Lower leg skin (tissue), 3 donors: ENCODE measurements at regions not wholly inside any gene's neighbourhood (a gene's known extent, or its start where the extent isn't known, plus 50 kb on each side); places are given as distances from the start of the nearest gene placed in this dataset.

Experiments
- POLR2A ChIP-seq, 2 donors: fragments of 450-650 bp; IDR thresholded peaks; one replicate each; pipeline ENCODE4 v1.6.1; 2016 to 2017; ENCODE audit warnings: antibody characterized with exemption in 2 of 2, mild to moderate bottlenecking in 1 of 2, moderate library complexity in 1 of 2
- TF ChIP-seq, protein P1 (sequence below), 3 donors: fragments of 450-650 bp; IDR thresholded peaks; one replicate each; pipeline ENCODE4 v1.5.1; 2016; ENCODE audit warnings: antibody characterized with exemption in 3 of 3, mild to moderate bottlenecking in 3 of 3, moderate library complexity in 2 of 3

DNA sequence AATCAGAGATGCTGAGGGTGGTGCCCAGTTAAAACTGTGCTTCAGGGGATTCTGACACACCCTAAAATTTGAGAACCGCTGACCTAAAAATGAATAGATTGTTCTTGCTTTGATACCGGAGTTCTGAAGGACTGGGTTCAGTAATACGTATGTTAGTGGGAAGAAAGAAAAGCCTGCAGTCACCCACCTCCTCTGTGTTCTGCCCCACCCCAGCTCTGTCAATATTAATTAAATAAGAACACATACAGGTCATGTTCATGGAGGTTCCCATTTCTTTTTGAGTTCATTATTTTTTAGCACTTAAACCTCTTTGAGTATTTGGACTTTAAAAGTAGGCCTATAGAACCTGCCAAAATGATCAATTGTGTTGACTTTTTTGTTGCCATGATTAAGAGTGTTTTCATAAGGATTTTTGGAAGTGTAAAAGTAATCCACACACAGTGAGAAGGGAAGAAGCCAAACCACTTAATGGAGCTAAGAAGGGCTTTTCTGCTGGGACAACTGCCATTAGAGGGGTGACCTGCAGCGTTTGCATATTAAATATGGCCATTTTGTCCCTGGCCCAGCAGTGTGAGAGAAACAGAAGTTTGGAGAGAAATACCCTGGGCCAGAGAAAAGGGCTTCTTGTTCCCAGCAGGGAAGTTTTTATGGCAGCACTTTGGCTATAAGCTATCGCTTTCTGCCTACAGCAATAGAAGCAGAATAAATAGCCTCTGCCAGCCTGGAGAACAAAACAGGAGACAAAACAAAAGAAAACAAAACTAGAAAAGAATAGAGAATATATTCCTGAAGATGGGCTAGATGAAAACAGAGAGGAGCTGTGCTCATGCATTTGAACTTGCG, 80.7 kb upstream of the RNF152 start:
- TF ChIP-seq POLR2A (IDR thresholded peaks at IDR 0.05) = no peak
- TF ChIP-seq, protein P1, sequence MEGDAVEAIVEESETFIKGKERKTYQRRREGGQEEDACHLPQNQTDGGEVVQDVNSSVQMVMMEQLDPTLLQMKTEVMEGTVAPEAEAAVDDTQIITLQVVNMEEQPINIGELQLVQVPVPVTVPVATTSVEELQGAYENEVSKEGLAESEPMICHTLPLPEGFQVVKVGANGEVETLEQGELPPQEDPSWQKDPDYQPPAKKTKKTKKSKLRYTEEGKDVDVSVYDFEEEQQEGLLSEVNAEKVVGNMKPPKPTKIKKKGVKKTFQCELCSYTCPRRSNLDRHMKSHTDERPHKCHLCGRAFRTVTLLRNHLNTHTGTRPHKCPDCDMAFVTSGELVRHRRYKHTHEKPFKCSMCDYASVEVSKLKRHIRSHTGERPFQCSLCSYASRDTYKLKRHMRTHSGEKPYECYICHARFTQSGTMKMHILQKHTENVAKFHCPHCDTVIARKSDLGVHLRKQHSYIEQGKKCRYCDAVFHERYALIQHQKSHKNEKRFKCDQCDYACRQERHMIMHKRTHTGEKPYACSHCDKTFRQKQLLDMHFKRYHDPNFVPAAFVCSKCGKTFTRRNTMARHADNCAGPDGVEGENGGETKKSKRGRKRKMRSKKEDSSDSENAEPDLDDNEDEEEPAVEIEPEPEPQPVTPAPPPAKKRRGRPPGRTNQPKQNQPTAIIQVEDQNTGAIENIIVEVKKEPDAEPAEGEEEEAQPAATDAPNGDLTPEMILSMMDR (IDR thresholded peaks at IDR 0.05) = no peak
